ENCODE measurements at regions not wholly inside any gene's neighbourhood (a gene's known extent, or its start where the extent isn't known, plus 50 kb on each side); places are given as distances from the start of the nearest gene placed in this dataset.

DNA sequence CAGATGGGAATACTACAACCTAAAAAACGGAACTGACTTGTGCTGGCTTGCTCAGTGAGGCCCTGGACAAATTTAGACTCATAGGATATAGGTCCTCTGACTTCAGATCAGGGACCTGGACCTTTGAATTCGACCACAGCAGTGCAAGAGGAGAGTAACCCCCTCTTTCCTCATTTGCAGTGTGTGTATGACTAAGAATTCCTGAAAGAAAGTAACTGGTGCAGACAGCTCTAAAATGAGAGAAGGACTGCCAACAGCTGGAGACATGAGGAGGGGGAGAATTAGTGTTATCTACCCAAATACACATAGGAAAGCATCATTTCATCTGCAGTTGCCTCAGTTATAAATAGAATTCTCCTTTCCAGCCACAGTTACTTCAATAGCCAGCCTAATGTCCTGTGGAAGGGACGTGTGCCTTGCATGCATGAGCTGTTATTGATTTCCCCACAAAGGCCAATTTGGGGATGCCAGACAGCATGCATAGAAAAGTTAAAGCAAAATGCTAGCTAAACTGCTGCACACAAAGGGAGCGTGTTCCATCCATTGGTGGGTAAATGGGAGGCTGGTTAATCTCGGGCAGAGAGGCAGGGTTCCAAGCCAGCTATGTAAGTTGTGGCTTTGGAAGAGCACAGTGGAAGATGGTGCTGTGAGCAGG, 442.7 kb downstream of the CDK5RAP2 start:
- TF ChIP-seq, protein P1, sequence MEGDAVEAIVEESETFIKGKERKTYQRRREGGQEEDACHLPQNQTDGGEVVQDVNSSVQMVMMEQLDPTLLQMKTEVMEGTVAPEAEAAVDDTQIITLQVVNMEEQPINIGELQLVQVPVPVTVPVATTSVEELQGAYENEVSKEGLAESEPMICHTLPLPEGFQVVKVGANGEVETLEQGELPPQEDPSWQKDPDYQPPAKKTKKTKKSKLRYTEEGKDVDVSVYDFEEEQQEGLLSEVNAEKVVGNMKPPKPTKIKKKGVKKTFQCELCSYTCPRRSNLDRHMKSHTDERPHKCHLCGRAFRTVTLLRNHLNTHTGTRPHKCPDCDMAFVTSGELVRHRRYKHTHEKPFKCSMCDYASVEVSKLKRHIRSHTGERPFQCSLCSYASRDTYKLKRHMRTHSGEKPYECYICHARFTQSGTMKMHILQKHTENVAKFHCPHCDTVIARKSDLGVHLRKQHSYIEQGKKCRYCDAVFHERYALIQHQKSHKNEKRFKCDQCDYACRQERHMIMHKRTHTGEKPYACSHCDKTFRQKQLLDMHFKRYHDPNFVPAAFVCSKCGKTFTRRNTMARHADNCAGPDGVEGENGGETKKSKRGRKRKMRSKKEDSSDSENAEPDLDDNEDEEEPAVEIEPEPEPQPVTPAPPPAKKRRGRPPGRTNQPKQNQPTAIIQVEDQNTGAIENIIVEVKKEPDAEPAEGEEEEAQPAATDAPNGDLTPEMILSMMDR (IDR thresholded peaks at IDR 0.05): no peak
- TF ChIP-seq POLR2A (IDR thresholded peaks at IDR 0.05): no peak
